ENCODE measurements at regions not wholly inside any gene's neighbourhood (a gene's known extent, or its start where the extent isn't known, plus 50 kb on each side); places are given as distances from the start of the nearest gene placed in this dataset.
"Not testable (repeated sequence)": the region's sequence is repeated elsewhere in the genome, so short reads cannot be mapped to it uniquely, and the experiment has no call there.

DNA sequence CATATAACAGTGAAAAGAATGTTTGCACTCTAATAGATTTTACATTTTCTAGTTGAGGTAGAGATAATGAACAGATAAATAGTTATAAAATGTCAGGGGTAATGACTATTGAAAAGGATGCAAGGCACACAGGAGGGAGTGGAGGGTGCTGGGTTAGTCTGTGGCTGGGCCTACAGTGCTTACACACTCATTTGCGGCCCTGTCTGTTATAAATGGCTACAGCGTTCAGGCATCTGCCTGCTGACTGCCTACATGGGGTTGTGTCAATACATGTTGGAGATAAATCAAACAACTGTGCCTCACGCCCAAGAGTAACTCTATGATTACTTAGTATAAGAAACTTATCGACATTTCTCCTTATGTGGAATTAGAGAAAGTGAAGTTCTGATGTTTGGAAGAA is 313.3 kb downstream of the ACTR3B start:
- Histone ChIP-seq H2AFZ (ENCODE audit: low read length) (no peak overlapping the region), H3K27me3 (ENCODE audit: insufficient read depth, low read length) (no peaks in the 10 kb centered on the region), H3K4me2 (ENCODE audit: insufficient read depth, low read length) (no peak overlapping the region), H3K4me1 (ENCODE audit: insufficient read depth, low read length) (no peaks in the 10 kb centered on the region), H3K9me3 (ENCODE audit: low read depth, low read length) (peaks cover 3% of the 10 kb centered on the region), H3K27ac (ENCODE audit: low read depth, low read length) (no peak overlapping the region), H3K79me2 (ENCODE audit: insufficient read depth, low read length) (no peaks in the 10 kb centered on the region), H3K4me3 (ENCODE audit: insufficient read depth, low read length) (no peak overlapping the region), H4K20me1 (ENCODE audit: insufficient read depth, low read length) (no peaks in the 10 kb centered on the region), H3K36me3 (ENCODE audit: insufficient read depth, low read length) (no peaks in the 10 kb centered on the region)
- DNase-seq (ENCODE audit: insufficient read length, low spot score, missing footprints) = no peak
- TF ChIP-seq, protein P1, sequence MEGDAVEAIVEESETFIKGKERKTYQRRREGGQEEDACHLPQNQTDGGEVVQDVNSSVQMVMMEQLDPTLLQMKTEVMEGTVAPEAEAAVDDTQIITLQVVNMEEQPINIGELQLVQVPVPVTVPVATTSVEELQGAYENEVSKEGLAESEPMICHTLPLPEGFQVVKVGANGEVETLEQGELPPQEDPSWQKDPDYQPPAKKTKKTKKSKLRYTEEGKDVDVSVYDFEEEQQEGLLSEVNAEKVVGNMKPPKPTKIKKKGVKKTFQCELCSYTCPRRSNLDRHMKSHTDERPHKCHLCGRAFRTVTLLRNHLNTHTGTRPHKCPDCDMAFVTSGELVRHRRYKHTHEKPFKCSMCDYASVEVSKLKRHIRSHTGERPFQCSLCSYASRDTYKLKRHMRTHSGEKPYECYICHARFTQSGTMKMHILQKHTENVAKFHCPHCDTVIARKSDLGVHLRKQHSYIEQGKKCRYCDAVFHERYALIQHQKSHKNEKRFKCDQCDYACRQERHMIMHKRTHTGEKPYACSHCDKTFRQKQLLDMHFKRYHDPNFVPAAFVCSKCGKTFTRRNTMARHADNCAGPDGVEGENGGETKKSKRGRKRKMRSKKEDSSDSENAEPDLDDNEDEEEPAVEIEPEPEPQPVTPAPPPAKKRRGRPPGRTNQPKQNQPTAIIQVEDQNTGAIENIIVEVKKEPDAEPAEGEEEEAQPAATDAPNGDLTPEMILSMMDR (IDR thresholded peaks at IDR 0.05; ENCODE audit: extremely low read depth, low read depth, low read length) = no peak

DNA sequence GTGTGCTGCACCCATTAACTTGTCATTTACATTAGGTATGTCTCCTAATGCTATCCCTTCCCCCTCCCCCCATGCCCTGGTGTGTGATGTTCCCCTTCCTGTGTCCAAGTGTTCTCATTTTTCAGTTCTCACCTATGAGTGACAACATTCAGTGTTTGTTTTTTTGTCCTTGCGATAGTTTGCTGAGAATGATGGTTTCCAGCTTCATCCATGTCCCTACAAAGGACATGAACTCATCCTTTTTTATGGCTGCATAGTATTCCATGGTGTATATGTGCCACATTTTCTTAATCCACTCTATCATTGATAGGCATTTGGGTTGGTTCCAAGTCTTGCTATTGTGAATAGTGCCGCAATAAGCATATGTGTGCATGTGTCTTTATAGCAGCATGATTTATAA is 316.7 kb downstream of the ACTR3B start:
- H3K79me2 ChIP-seq (ENCODE audit: insufficient read depth, low read length); DNase-seq (ENCODE audit: insufficient read length, low spot score, missing footprints); H3K4me2 ChIP-seq (ENCODE audit: insufficient read depth, low read length); H3K4me3 ChIP-seq (ENCODE audit: insufficient read depth, low read length); H3K27me3 ChIP-seq (ENCODE audit: insufficient read depth, low read length); H3K9me3 ChIP-seq (ENCODE audit: low read depth, low read length); H3K27ac ChIP-seq (ENCODE audit: low read depth, low read length); H3K36me3 ChIP-seq (ENCODE audit: insufficient read depth, low read length); H2AFZ ChIP-seq (ENCODE audit: low read length); H3K4me1 ChIP-seq (ENCODE audit: insufficient read depth, low read length); H4K20me1 ChIP-seq (ENCODE audit: insufficient read depth, low read length): not testable (repeated sequence)

DNA sequence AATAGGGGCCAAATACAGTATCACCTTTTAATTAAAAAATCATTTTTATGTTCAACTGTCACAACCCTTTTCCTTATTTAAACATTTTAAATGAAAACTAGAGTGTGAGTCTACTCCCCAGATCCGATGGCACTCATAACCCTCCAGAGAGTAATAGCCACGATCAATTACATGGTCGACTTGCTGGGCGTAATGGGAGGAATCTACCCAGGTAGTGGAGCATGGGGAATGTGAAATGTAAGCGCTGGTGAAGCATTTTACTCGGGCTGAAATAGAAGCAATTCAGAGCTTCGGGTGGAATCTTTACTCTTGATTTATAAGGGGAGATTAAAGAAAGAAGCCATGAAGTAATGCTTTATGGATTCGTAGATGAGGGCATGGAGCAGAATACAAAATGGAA is 321.9 kb downstream of the ACTR3B start:
- no peak overlapping the region for H3K4me3 ChIP-seq (ENCODE audit: insufficient read depth, low read length)
- no peaks in the 10 kb centered on the region for H4K20me1 ChIP-seq (ENCODE audit: insufficient read depth, low read length)
- H3K27ac ChIP-seq (ENCODE audit: low read depth, low read length) = no peak overlapping the region
- no peaks in the 10 kb centered on the region for H3K27me3 ChIP-seq (ENCODE audit: insufficient read depth, low read length)
- no peaks in the 10 kb centered on the region for H3K79me2 ChIP-seq (ENCODE audit: insufficient read depth, low read length)
- DNase-seq (ENCODE audit: insufficient read length, low spot score, missing footprints) = no peak
- no peaks in the 10 kb centered on the region for H3K36me3 ChIP-seq (ENCODE audit: insufficient read depth, low read length)
- H2AFZ ChIP-seq (ENCODE audit: low read length) = no peak overlapping the region
- no peaks in the 10 kb centered on the region for H3K9me3 ChIP-seq (ENCODE audit: low read depth, low read length)
- TF ChIP-seq, protein P1 (IDR thresholded peaks at IDR 0.05; ENCODE audit: extremely low read depth, low read depth, low read length) = no peak
- H3K4me2 ChIP-seq (ENCODE audit: insufficient read depth, low read length) = no peak overlapping the region
- no peaks in the 10 kb centered on the region for H3K4me1 ChIP-seq (ENCODE audit: insufficient read depth, low read length)

DNA sequence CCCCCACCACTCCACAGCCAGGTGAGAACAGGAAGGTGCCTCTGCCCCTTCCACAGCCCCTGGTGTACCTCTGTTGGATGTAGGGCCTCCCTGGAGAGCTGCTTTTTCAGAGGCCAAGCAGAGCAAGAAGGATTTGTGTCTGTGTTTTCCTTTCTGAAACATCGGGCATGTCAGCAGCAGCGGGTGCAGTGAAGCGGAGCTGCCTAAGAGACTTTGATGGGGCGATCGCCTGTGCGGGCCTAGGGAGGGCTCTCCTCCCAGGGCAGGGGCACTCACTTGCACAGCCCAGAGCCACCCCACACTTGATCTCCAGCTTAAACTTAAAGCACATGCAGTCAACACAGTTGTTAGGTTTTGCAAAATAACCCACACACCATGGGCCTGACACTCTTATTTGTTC is 324.7 kb downstream of the ACTR3B start:
- no peaks in the 10 kb centered on the region for H3K4me1 ChIP-seq (ENCODE audit: insufficient read depth, low read length)
- H4K20me1 ChIP-seq (ENCODE audit: insufficient read depth, low read length) = no peaks in the 10 kb centered on the region
- TF ChIP-seq, protein P1 (IDR thresholded peaks at IDR 0.05; ENCODE audit: extremely low read depth, low read depth, low read length) = no peak
- no peak for DNase-seq (ENCODE audit: insufficient read length, low spot score, missing footprints)
- no peaks in the 10 kb centered on the region for H3K27me3 ChIP-seq (ENCODE audit: insufficient read depth, low read length)
- no peak overlapping the region for H3K4me3 ChIP-seq (ENCODE audit: insufficient read depth, low read length)
- no peaks in the 10 kb centered on the region for H3K79me2 ChIP-seq (ENCODE audit: insufficient read depth, low read length)
- H3K27ac ChIP-seq (ENCODE audit: low read depth, low read length) = no peak overlapping the region
- H3K9me3 ChIP-seq (ENCODE audit: low read depth, low read length) = no peaks in the 10 kb centered on the region
- no peak overlapping the region for H2AFZ ChIP-seq (ENCODE audit: low read length)
- H3K36me3 ChIP-seq (ENCODE audit: insufficient read depth, low read length) = no peaks in the 10 kb centered on the region
- no peak overlapping the region for H3K4me2 ChIP-seq (ENCODE audit: insufficient read depth, low read length)

DNA sequence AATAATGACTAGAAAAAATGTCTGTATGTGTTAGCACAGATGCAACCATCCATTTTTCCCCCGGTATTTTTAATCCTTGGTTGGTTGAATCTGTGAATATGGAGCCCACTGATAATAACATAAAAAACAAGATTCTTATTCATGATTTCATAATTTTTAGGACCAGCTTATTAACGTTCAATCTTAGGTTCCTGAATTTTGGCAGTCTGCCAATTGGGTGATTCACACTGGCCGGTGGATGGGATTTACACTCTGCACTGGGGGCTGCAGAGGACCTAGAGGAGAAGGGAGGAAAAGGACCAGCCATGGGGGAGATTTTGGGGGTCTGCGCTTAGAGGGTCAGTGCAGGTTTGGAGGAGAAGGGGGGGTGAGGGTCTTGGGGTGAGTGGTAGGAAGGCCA is 327.9 kb downstream of the ACTR3B start:
- Histone ChIP-seq H3K79me2 (ENCODE audit: insufficient read depth, low read length) (no peaks in the 10 kb centered on the region), H3K9me3 (ENCODE audit: low read depth, low read length) (no peaks in the 10 kb centered on the region), H3K27me3 (ENCODE audit: insufficient read depth, low read length) (no peaks in the 10 kb centered on the region), H3K27ac (ENCODE audit: low read depth, low read length) (no peak overlapping the region), H4K20me1 (ENCODE audit: insufficient read depth, low read length) (no peaks in the 10 kb centered on the region), H3K4me1 (ENCODE audit: insufficient read depth, low read length) (no peaks in the 10 kb centered on the region), H3K36me3 (ENCODE audit: insufficient read depth, low read length) (no peaks in the 10 kb centered on the region), H2AFZ (ENCODE audit: low read length) (no peak overlapping the region), H3K4me2 (ENCODE audit: insufficient read depth, low read length) (no peak overlapping the region), H3K4me3 (ENCODE audit: insufficient read depth, low read length) (no peak overlapping the region)
- DNase-seq (ENCODE audit: insufficient read length, low spot score, missing footprints) = no peak
- TF ChIP-seq, protein P1 (IDR thresholded peaks at IDR 0.05; ENCODE audit: extremely low read depth, low read depth, low read length) = no peak

Data from osteoblast (primary cell).